ENCODE measurements at regions not wholly inside any gene's neighbourhood (a gene's known extent, or its start where the extent isn't known, plus 50 kb on each side); places are given as distances from the start of the nearest gene placed in this dataset.

GRCh38 chr4:83779103-83780052 is 243.5 kb downstream of the GPAT3 start:
- no peak overlapping the region for H3K23ac ChIP-seq (ENCODE audit: low read depth, low read length)
- H4K91ac ChIP-seq (ENCODE audit: insufficient read depth, low read depth, low read length) = no peak overlapping the region
- intact Hi-C loops (cut with micrococcal nuclease) (loop anchor here (10.0 kb wide), 1 partner anchor 1195 kb away; no protein-coding TSS in a partner anchor), in situ Hi-C loops (cut with MboI; ENCODE audit: low sequenced_read_pairs) (loop anchor here (10.0 kb wide), 2 partner anchors 485 to 725 kb away; no protein-coding TSS in a partner anchor), dilution Hi-C loops (cut with HindIII; ENCODE audit: low sequenced_read_pairs, unreplicated experiment) (no loop called here)
- H3K4me1 ChIP-seq (ENCODE audit: control insufficient read depth, insufficient read depth, low read length) = no peaks in the 10 kb centered on the region
- H3K36me3 ChIP-seq (ENCODE audit: control insufficient read depth, insufficient read depth, low read length) = no peaks in the 10 kb centered on the region
- no peaks in the 10 kb centered on the region for H3K79me1 ChIP-seq (ENCODE audit: low read depth in 1 of 2, low read length in 2 of 2)
- no peak overlapping the region for H3K9ac ChIP-seq (ENCODE audit: low read depth, low read length)
- no peaks in the 10 kb centered on the region for H3K9me3 ChIP-seq (ENCODE audit: control insufficient read depth, insufficient read depth, low read length)
- H3K27me3 ChIP-seq (ENCODE audit: control insufficient read depth, insufficient read depth, low read length) = no peaks in the 10 kb centered on the region
- no TSS peak for BruUV-seq (replicated peaks)
- H2BK20ac ChIP-seq (ENCODE audit: low read depth, low read length) = no peak overlapping the region
- 73% methylated on average over 3 of the region's 12 CpGs; no CpG with 5 or more reads in 1 of the 2 experiments for WGBS, 2 experiments (ENCODE audit: extremely low coverage in 2 of 2, insufficient read length in 1 of 2)
- CTCF ChIA-PET = no interaction called here
- H2BK15ac ChIP-seq (ENCODE audit: low read depth, low read length) = no peak overlapping the region
- DNase-seq (no peak), ATAC-seq (ENCODE audit: low read depth) (no peak)
- no peak overlapping the region for H3K27ac ChIP-seq (ENCODE audit: insufficient read depth, low read length)
- H3K56ac ChIP-seq (ENCODE audit: extremely low read depth, insufficient read depth, low read length) = no peak overlapping the region
- H4K8ac ChIP-seq (ENCODE audit: low read depth in 2 of 2, low read length in 2 of 2) = no peak overlapping the region
- no peak overlapping the region for H3K4me2 ChIP-seq (ENCODE audit: low read depth, low read length)
- H3K4me3 ChIP-seq (ENCODE audit: insufficient read depth, low read depth, low read length) = no peak overlapping the region
- TF ChIP-seq RFX5 (IDR thresholded peaks at IDR 0.05; ENCODE audit: low read depth, low read length) (no peak), NFE2L2 (IDR thresholded peaks at IDR 0.05; ENCODE audit: low read depth, low read length) (no peak), MAFK (IDR thresholded peaks at IDR 0.05; ENCODE audit: low read depth, low read length) (no peak), MXI1 (IDR thresholded peaks at IDR 0.05; ENCODE audit: borderline replicate concordance, low read depth, low read length) (no peak)
- H4K5ac ChIP-seq (ENCODE audit: low read depth, low read length) = no peak overlapping the region
- H3K9me1 ChIP-seq (ENCODE audit: insufficient read depth, low read length) = no peaks in the 10 kb centered on the region
- H2BK5ac ChIP-seq (ENCODE audit: low read depth, low read length, poor library complexity, severe bottlenecking) = no peak overlapping the region
- no peak overlapping the region for H3K18ac ChIP-seq (ENCODE audit: low read depth, low read length)
- H2AK9ac ChIP-seq (replicated peaks; ENCODE audit: low read depth, low read length, poor library complexity) = no peak overlapping the region
- no peak overlapping the region for H3K4ac ChIP-seq (ENCODE audit: low read depth, low read length)
- no peak overlapping the region for H2AK5ac ChIP-seq (ENCODE audit: low read depth, low read length)
- no peak overlapping the region for H2BK120ac ChIP-seq (ENCODE audit: low read depth, low read length)
- H3K14ac ChIP-seq (replicated peaks; ENCODE audit: low read depth, low read length) = no peak overlapping the region
- no peak overlapping the region for H2AFZ ChIP-seq (replicated peaks; ENCODE audit: low read length, poor library complexity)
- POLR2A ChIA-PET (ENCODE audit: unreplicated experiment) = no interaction called here
- no peaks in the 10 kb centered on the region for H4K20me1 ChIP-seq (ENCODE audit: insufficient read depth, low read length)

Data from IMR-90 (cell line).